GM13977 (cell line): ENCODE measurements at regions not wholly inside any gene's neighbourhood (a gene's known extent, or its start where the extent isn't known, plus 50 kb on each side); places are given as distances from the start of the nearest gene placed in this dataset.

Experiments used
- DNase-seq: peaks from one replicate; pipeline ENCODE4 v3.0.0; 2012; ENCODE audit warnings: low spot score
- CTCF ChIP-seq: IDR thresholded peaks from 2 replicates; pipeline ENCODE4 v1.5.1; 2012; ENCODE audit warnings: mild to moderate bottlenecking, control low read depth; ENCODE audit not compliant: insufficient read depth; ENCODE audit errors: extremely low read depth, missing control alignments
- in situ Hi-C: fragments of 300-500 bp; cut with MboI; formaldehyde crosslinking; loops from one replicate; pipeline ENCODE4 v1.12.0; 2022; ENCODE audit warnings: low sequenced_read_pairs, low pct_unique_long_range_greater_than_20kb, mixed read lengths, inconsistent platforms; ENCODE audit not compliant: unreplicated experiment

- no peak for TF ChIP-seq CTCF
- DNase-seq: no peak
- in situ Hi-C loops: no loop called here
Measured at GRCh38 chr2:215847056-215847455, 166.3 kb downstream of the MREG start.

DNA sequence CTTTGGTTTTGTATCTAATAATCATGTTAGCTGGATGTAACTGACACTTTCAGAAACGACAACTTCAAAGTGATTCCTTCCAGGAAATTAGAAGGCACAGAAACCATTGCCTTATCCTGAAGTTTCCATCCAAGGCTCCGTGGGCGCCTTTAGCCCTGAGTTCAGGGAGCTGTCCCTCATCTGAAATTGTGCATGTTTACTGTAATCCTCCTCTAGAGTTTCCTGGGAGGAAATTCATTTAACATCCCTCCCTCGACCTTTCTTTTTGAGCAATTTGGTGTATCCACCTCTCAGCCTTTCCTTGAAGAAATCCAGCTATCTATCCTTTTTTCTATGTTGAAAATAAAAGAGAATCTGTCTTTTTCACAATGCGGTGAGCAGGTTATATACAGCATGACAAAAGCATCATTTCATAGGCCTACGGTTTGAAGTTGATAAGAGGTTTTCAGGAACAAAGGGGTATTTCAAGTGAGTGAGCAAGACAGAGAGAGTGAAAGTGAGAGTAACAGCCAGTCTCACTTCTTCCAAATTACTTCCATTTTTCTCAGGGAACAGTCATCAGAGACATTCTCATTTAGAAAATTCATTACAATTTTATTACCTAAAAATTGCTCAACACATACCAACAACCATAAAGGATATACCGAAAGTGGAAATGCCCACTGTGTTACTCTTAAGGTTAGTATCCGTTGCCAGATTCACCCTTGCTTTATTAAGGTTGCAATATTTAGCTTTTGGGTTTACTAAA, 167.3 kb downstream of the MREG start:
- DNase-seq: peak; percentile 27
- in situ Hi-C loops: no loop called here
- no peak for TF ChIP-seq CTCF

DNA sequence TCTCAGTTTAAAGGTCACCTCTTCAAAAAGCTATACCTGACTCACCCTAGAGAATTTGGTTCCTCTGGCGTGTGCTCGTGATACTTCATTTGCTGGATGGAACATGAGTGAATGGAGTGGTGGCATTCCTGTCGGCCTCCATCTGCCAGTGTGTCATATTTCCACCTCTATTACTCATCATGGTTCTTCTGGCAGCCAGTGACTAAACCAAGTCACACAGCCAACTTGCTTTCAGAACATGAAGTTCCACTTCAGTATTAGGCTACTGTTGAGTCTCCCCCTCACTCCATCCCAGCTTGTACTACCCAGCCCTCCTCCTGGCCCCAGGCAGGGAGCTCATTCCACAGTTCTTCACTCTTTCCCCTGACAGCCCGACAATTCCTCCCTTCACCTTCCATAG, 169.8 kb downstream of the MREG start:
- in situ Hi-C loops: no loop called here
- DNase-seq: no peak
- no peak for TF ChIP-seq CTCF

- TF ChIP-seq CTCF: no peak
- DNase-seq: no peak
- in situ Hi-C loops: no loop called here
Measured at GRCh38 chr2:215841175-215841816, 172.1 kb downstream of the MREG start.

- TF ChIP-seq CTCF: no peak
- in situ Hi-C loops: no loop called here
- no peak for DNase-seq
Measured at GRCh38 chr2:215839816-215840215, 173.5 kb downstream of the MREG start.

DNA sequence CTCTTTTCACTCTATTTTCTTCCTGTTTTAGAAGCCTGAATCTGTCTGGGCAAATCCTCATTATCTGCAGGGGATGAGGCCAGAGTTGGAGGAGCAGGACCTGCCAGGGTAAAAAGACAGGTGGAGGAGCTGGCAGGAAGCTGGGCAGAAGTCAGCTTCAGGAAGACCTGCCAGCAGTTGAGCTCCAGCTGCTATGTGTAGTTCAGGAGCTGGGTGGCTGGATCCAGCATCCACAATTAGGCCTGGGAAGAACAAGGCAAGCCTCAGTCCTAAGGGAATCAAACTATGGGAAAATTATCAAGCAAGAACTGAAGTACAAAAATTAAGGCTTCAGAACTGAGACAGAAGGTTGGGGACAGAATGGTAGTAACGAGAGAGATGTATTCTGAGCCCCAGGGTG, 174.0 kb downstream of the MREG start:
- DNase-seq: no peak
- in situ Hi-C loops: no loop called here

More for the DNA sequence above, 174.0 kb downstream of the MREG start:
- TF ChIP-seq CTCF: no peak
